ENCODE measurements at regions not wholly inside any gene's neighbourhood (a gene's known extent, or its start where the extent isn't known, plus 50 kb on each side); places are given as distances from the start of the nearest gene placed in this dataset.

GRCh38 chr1:226816576-226816975 lies 53.8 kb upstream of the PSEN2 start:
- DNase-seq = no peak

DNA sequence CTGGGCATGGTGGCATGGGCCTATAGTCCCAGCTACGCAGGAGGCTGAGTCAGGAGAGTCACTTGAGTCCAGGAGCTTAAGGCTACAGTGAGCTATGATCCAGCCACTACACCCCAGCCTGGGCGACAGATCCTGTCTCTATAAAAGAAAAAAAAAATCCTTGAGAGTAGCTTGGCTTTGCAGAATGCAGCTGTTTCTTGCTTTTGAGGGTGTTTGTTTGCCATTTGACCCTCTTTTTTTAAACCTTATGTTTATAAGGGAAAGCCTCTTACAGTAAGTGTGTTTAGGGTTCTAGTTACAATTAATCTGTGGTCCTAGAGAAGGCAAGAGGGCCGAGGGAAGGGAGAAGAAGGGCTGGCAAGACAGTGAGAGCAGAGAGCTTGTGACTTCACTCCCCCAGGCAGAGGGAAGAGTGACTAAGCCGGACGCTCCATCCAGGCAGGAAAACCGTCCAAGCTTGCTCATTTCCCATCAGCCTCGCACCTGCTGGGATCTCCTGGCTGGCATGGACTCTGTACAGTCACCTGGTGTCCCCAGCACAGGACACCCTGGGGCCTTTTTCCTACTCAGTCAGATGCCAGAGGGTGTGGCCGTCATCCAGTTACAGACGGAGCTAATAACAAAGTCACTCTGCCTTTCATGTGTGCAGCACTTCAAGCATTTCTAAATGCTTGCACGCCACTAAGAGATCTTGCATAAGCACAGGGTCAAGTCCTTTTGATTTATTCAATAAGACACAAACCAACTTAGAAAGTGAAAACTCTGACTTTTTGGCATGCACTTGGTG lies 55.5 kb upstream of the PSEN2 start:
- DNase-seq = no peak

GRCh38 chr1:226813671-226814591 lies 56.5 kb upstream of the PSEN2 start:
- DNase-seq = no peak

GRCh38 chr1:226810681-226811080 lies 59.7 kb upstream of the PSEN2 start:
- no peak for DNase-seq

DNA sequence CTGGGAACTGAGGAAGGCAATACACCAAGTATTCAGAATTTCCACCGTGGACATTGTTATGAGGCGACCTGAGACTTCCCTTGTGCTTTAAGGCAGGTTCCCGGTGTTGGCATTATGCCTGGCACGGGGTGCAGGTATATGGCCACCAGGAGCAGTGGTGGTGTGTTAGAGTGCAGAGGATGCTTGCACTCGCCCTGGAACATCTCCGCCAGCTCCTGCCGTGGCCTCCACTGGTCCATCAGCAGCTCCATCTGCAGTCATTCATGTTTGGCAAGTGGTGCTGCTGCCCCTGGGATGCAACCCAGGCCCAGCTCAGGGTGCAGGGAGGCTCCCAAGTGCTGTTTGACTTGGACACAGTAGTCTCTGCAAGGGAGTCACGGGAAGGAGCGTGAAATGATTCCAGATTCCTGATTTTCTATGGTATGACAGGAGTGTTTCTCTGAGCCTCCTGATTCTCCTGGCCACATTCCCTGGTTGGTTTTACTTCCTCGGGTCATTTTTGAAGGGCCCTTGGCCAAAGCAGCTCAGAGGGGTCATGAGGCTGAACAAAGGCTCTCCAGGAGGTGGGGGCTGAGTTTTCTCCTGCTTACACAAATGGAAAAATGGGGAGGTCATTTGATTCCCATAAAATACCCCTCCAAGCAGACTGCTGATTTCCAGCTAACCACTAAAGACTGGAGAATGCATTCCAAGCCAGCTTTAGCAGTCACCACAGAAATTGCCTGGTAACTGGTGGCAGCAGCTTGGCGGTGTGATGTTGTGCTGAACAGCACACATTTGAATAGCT lies 60.4 kb upstream of the PSEN2 start:
- no peak for DNase-seq

GRCh38 chr1:226808501-226808900 lies 61.9 kb upstream of the PSEN2 start:
- DNase-seq = no peak

- DNase-seq = no peak
Measured at GRCh38 chr1:226806988-226807387, 63.4 kb upstream of the PSEN2 start.

DNA sequence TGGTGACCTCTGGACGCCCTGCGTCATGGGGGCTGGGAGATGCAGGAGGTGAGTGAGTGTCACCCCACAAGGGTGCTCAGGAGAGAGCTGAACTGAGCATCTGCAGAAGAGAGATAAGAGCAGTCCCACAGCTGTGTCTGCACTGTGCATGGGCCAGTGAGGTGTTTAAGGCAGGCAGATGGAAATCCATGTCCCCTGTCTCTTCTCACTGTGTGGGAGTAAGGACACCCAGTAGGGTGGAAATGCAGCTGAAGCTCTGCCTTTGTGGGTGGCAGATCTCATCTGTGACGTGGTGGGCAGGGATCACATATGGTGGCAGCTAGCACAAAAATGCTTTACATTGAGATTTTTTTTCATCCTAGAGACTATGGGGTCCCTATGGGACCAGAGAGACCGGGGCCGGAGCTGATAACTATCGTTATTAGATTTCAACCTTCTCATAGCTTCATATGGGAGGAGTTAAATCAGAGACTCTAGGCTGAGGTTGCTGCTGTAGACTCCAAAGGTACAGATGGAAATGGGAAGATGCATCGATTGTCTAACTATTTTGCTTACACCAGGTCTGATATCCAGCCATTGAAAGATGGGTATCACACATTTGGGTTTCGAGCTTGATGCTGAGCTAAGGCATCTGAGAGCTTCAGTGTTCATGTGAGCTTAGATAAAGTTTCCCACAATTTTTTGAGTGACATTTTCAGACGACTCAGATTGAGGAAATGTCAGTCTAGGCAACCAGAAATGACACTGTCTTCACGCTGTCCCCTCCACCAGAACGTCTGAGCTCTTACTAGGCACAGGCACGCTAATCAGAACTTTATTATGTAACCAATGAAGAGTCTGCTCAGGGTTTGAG lies 65.3 kb upstream of the PSEN2 start:
- no peak for DNase-seq

DNA sequence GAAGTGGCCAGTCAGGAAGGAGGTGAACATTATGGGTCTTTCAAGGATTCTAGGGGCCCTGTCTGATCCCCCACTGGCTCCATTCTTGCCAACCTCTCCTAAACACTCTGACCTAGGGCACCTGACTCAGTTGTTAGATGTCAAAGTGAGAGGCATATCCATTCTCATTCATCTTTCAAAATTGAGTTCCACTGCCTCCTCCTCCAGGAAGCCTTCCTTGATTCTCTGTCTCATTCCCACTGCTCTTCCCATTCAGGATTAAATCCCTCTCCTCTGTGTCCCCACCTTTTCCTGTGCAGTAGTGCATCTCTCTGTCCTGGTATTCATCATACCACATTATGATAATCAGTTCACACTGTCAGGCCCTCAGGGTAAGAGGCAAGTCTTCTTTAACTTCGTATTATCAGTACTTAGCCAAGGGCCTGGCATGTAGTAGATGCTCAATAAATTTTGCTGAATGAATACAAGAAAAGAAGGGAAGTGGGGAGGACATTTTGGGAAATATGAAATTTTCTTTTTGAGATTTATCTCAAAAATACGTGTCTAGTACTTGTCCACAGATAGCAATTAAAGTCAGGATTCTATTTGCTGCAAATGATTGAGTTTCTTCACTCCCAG lies 61.8 kb upstream of the ITPKB start:
- no peak for DNase-seq

GRCh38 chr1:226799634-226800281 lies 60.7 kb upstream of the ITPKB start:
- DNase-seq = peak in 5 of 6 experiments; percentile 11 to 47 (median 31)

DNA sequence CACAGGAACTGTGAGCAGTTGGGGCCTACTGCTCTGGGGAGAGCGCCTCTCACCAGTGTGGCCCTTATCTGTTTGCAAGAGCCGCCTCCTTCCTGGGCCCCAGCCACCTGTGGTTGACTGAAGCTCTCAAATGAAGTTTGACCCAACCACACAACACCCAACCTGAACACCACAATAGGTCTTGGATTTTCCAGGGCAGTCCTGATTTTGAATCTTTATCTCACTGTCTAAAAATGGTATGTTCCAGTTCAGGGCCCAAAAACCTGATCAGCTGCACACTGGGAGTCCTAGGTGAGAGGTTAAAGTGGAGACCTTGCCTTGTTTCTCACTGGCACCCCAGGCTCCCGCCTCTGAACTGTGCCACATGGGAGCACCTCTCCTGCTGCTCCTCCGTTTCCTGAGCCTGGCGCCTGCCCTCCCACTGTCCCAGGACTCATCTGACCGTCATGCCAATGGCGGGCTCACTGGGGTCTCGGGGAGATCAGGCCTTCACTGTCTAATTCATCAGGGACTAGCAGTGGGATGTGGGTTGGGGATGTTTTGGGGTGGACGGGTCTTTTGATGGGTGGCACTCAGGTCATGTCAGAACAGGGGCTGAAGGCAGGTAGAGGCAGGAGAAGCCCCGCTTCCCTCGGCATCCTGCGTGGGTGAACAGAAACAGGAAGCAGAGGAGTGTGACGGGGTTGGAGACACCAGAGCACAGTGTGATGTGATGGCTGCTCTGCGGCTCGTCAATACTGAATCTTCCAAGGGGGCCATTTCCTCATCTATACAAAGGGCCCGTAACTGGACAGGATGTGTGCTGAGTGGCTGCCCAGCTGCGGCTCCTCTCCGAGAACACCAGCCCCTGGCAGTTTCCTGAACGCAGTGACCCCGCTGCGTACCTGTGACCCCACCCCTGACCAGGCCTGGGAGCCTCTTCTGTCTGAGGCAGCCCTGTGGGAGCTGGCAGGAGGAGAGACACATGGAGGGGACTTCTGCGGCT lies 59.6 kb upstream of the ITPKB start:
- DNase-seq = peak; percentile 22 to 80 (median 49)

DNA sequence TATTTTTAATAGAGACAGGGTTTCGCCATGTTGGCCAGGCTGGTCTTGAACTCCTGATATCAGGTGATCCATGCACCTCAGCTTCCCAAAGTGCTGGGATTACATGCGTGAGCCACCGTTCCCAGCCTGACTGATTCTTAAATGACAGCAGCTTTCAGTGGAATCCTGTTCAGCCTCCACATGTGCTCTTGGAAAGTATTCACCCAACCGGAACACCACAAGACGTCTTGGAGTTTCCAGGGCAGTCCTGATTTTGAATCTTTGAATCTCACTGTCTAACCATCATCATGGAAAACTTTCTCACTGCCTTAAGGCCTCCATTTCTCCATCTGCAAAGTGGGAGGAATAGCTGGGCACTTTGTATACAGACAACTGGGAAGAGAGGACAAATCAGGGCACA lies 58.1 kb upstream of the ITPKB start:
- no peak for DNase-seq

GRCh38 chr1:226793620-226794276 lies 54.7 kb upstream of the ITPKB start:
- no peak for DNase-seq

DNA sequence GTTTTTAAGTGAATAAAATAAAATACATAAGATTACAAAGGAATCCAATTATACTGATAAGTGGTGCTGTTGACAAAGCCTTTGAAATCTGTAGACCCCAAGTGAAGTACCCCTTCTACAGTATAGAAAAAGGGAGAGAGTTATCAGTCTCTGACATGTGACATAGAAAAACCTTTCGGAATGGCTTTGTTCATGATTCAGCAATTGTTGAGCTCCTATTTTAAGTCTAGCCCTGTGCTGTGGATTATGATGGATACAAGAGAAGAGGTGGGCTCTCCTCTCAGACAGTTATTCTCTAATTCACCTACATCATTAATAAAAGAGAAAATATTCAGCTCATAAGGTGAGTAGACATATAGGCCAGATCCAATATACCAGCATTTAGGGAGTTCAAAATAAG lies 53.3 kb upstream of the ITPKB start:
- no peak for DNase-seq

DNA sequence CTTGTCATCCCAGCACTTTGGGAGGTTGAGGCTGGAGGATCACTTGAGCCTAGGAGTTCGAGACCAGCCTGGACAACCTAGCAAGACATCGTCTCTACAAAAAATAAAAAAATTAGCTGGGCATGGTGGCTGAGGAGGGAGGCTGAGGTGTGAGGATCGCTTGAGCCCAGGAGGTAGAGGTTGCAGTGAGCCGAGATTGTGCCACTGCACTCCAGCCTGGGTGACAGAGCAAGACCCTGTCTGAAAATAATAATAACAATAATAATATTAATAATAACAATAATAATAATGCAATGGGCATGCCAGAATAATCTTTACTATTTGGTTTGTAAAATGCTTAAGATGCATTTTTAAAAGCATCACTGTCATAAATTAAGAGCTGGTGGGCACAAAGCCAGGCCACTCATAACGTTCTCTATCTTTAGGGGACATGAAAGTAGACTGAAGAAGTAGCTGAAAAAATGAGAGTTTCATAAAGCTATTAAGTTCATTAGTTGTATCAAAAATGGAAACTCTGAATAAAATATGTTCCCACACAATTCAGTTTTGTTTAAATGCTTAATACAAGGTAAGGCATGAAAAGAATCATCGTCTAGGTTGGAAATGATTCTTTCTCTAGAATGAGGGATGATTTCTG lies 51.6 kb upstream of the ITPKB start:
- DNase-seq = no peak

DNA sequence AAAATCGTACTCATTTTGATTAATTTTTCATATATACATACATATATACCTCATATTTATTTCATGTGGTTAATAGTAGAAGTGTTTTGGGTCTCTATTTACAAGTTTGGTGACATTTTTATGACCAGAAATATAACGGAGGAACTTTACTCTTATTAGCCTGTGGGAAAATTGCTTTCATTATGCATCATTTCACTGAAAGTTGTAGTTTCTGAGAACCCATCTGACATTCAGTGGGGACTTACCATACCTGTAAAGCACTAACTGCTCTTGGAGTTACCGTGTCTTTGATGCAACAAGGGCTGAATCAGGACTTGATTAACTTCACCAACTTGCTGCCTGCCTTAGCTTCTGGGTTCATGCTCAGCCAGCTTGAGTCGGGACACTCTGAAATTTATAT lies 49.9 kb upstream of the ITPKB start:
- no peak for DNase-seq

Data from stimulated activated naive CD4-positive, alpha-beta T cell (primary cell).